ENCODE measurements at regions not wholly inside any gene's neighbourhood (a gene's known extent, or its start where the extent isn't known, plus 50 kb on each side); places are given as distances from the start of the nearest gene placed in this dataset.

GRCh38 chr9:107938801-107939386 is 449.3 kb upstream of the KLF4 start:
- TF ChIP-seq EP300 (IDR thresholded peaks at IDR 0.05): no peak
- TF ChIP-seq CTCF (IDR thresholded peaks at IDR 0.05): no peak
- no peak for TF ChIP-seq POLR2A (IDR thresholded peaks at IDR 0.05)
